Right cardiac atrium (tissue), 5 donors: ENCODE measurements at regions not wholly inside any gene's neighbourhood (a gene's known extent, or its start where the extent isn't known, plus 50 kb on each side); places are given as distances from the start of the nearest gene placed in this dataset.
"Not testable (repeated sequence)": the region's sequence is repeated elsewhere in the genome, so short reads cannot be mapped to it uniquely, and the experiment has no call there.

Source experiments
- ATAC-seq, 2 donors: fragments of 200-7000 bp; cut with Tn5 transposase; one replicate each; pipeline versions ENCODE4 v1.8.0 to v1.9.1; 2020; ENCODE audit warnings: moderate library complexity in 2 of 2, mild to moderate bottlenecking in 1 of 2
- DNase-seq, 3 donors: peaks; one replicate each; pipeline ENCODE4 v3.0.0-alpha.2; 2020
- H3K27ac ChIP-seq: one replicate; pipeline ENCODE4 v1.5.1; 2013; ENCODE audit warnings: mild to moderate bottlenecking, low read length, control low read depth, moderate library complexity
- H3K27me3 ChIP-seq: one replicate; pipeline ENCODE4 v1.6.1; 2013; ENCODE audit not compliant: control insufficient read depth, insufficient read depth
- H3K4me1 ChIP-seq: one replicate; pipeline ENCODE4 v1.6.1; 2013; ENCODE audit warnings: low read length; ENCODE audit not compliant: control insufficient read depth, insufficient read depth
- H3K4me3 ChIP-seq: one replicate; pipeline ENCODE4 v1.5.1; 2013; ENCODE audit warnings: low read length, control low read depth
- H3K9me3 ChIP-seq: one replicate; pipeline ENCODE4 v1.6.1; 2013; ENCODE audit warnings: low read length; ENCODE audit not compliant: control insufficient read depth
- WGBS: extraction: QIAGEN DNeasy Blood & Tissue Kit; methylation state at CpG from one replicate; pipeline ENCODE4 v1.1.7; 2013; 5-methylcytosine and 5-hydroxymethylcytosine counted together
- intact Hi-C, 4 donors: fragments of 100-400 bp; cut with DNase I; formaldehyde crosslinking; loops; one replicate each; pipeline versions ENCODE4 v1.11.0 to v1.14.0; 2022 to 2023
- donor health status: healthy with polysubstance abuse.
- donor health status: DM: no; HTN: yes; CAD: no.
- donor health status: DM: no; HTN: no; CAD: no.
- donor health status: DM: no; HTN: yes; CAD: no; lungs with severe emphysema.
- donor health status: DM: yes; HTN: yes; CAD: no.

DNA sequence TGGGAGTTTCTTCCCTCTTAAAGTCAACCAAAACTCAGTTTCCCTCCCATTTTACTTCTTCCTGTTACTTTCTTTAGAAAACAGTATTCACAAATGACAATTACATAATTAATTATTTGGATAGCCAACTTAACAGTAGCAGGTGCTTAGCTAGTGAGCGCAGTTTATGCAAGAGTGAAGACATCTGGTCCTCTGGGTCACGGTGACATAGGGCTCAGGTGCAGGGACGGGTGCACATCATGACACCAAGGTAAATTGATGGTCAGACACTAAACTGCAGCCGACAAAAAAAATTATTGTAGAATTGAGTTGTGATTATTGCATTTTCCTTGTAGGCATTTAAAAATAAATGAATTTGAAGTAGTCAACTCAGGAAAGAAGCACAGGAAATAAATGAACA is 142.0 kb upstream of the KCTD3 start:
- Histone ChIP-seq H3K27me3 (no peaks in the 10 kb centered on the region), H3K4me1 (no peaks in the 10 kb centered on the region), H3K9me3 (no peaks in the 10 kb centered on the region), H3K27ac (no peak overlapping the region), H3K4me3 (no peak overlapping the region)
- intact Hi-C loops: no loop called here
- no peak for DNase-seq
- ATAC-seq: no peak
- 84% methylated on average over 4 of the region's 4 CpGs for WGBS

DNA sequence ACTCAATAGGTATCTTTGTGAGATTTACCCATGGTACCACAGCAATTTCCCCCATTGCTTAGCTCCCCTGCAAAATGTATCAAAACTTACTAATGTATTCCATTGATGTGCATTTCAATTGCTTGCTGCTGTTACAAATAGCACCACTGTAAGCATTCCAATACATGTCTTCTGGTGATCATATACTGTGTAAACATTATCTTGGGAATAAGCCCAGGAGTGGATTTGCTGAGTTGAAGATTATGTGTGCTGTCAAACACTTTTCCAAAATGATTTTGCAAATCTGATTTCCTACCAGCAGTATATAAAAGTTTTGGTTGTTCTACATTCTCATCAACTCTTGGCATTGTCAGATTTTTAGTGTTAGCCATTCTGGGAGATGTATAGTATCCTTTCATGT is 141.0 kb upstream of the KCTD3 start:
- Histone ChIP-seq H3K9me3 (no peaks in the 10 kb centered on the region), H3K4me1 (no peaks in the 10 kb centered on the region), H3K27me3 (no peaks in the 10 kb centered on the region), H3K27ac (no peak overlapping the region), H3K4me3 (no peak overlapping the region)
- DNase-seq (no peak), ATAC-seq (no peak)
- intact Hi-C loops: no loop called here

DNA sequence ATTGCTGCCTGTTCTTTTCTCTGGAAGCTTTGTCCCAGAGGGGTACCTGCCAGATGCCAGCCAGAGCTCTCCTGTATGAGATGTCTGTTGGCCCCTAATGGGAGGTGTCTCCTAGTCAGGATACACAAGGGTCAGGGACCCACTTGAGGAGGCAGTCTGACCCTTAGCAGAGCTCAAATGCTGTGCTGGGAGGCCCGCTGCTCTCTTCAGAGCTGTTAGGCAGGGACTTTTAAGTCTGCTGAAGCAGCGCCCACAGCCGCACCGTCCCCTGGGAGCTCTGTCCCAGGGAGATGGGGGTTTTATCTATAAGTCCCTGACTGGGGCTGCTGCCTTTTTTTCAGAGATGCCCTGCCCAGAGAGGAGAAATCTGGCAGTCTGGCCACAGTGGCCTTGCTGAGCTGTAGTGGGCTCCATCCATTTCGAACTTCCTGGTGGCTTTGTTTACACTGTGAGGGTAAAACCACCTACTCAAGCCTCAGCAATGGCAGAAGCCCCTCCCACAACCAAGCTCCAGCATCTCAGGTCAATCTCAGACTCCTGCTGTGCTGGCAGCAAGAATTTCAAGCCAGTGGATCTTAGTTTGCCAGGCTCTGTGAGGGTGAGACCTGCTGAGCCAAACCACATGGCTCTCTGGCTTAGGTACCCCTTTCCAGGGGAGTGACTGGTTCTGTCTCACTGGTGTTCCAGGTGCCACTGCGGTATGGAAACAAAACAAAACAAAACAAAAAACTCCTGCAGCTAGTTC is 134.4 kb upstream of the KCTD3 start:
- H3K4me1 ChIP-seq, intact Hi-C loops, ATAC-seq, H3K4me3 ChIP-seq, DNase-seq, H3K9me3 ChIP-seq, H3K27me3 ChIP-seq, H3K27ac ChIP-seq: not testable (repeated sequence)
- 77% methylated on average over 6 of the region's 6 CpGs for WGBS

- intact Hi-C loops: no loop called here
- no peaks in the 10 kb centered on the region for H3K27me3 ChIP-seq
- DNase-seq: peak in 1 of 3 donors; percentile 33
Observed at GRCh38 chr1:215433237-215433636, 133.9 kb upstream of the KCTD3 start.

GRCh38 chr1:215439549-215439948 is 127.6 kb upstream of the KCTD3 start:
- Histone ChIP-seq H3K4me1 (no peaks in the 10 kb centered on the region), H3K9me3 (peaks cover 2% of the 10 kb centered on the region), H3K4me3 (no peak overlapping the region), H3K27ac (no peak overlapping the region), H3K27me3 (no peaks in the 10 kb centered on the region)
- ATAC-seq: no peak
- DNase-seq: no peak
- intact Hi-C loops: no loop called here

More at GRCh38 chr1:215433237-215433636, 133.9 kb upstream of the KCTD3 start:
- H3K4me1 ChIP-seq: no peaks in the 10 kb centered on the region
- no peak for ATAC-seq
- no peak overlapping the region for H3K4me3 ChIP-seq
- H3K9me3 ChIP-seq: peaks cover 2% of the 10 kb centered on the region
- H3K27ac ChIP-seq: no peak overlapping the region
- WGBS: 86% methylated on average over 8 of the region's 8 CpGs

- DNase-seq (no peak), ATAC-seq (no peak)
- WGBS: 91% methylated on average over 2 of the region's 2 CpGs
- Histone ChIP-seq H3K27me3 (no peaks in the 10 kb centered on the region), H3K9me3 (peaks cover 1% of the 10 kb centered on the region), H3K4me1 (no peaks in the 10 kb centered on the region), H3K27ac (no peak overlapping the region), H3K4me3 (no peak overlapping the region)
- intact Hi-C loops: no loop called here
Observed at GRCh38 chr1:215444715-215445414, 122.2 kb upstream of the KCTD3 start.

GRCh38 chr1:215448014-215448413 is 119.1 kb upstream of the KCTD3 start:
- DNase-seq, intact Hi-C loops, H3K9me3 ChIP-seq, H3K27me3 ChIP-seq, H3K4me1 ChIP-seq, ATAC-seq, H3K27ac ChIP-seq, H3K4me3 ChIP-seq: not testable (repeated sequence)
- WGBS: 72% methylated on average over 6 of the region's 6 CpGs

DNA sequence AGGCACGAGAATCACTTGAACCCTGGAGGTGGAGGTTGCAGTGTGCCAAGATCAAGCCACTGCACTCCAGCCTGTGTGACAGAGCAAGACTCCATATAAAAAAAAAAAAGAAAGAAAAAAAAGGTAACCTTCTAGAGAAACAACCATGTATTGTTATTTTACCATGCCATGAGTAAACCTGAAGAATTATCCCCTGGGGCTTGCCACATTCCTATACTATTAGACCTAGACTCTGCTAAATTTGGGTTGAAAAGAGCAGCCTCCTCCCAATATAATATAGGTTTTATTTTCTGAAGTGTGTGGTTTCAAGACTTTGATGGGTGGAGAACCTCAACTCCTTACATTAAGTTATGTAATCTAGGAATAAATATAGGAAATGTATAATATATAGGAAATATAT is 118.0 kb upstream of the KCTD3 start:
- H3K27ac ChIP-seq, H3K4me1 ChIP-seq, intact Hi-C loops, H3K9me3 ChIP-seq, H3K4me3 ChIP-seq, ATAC-seq, DNase-seq, H3K27me3 ChIP-seq: not testable (repeated sequence)
- 78% methylated on average over 1 of the region's 1 CpG for WGBS

DNA sequence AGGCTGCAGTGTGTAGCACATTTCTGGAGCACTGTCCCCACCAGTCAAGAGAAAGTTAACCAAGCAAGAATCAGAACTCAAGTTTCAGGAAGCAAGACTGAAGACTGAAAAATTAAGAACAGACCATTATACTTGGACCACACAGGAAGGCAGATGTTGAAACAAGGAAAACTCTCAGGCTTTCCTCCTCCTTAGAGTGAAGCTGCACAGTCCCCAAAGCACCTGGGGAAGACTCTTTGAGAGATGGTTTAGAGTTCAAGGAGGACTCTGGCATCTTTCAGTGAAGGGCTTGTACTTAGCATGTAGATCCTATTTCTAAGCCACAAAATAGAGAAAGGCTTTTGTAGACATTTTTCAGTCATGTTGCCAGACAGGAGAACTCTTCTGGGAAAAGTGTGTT is 113.7 kb upstream of the KCTD3 start:
- Histone ChIP-seq H3K4me1 (no peaks in the 10 kb centered on the region), H3K4me3 (no peak overlapping the region), H3K27me3 (no peaks in the 10 kb centered on the region), H3K27ac (no peak overlapping the region), H3K9me3 (no peaks in the 10 kb centered on the region)
- ATAC-seq (no peak), DNase-seq (no peak)
- intact Hi-C loops: no loop called here

DNA sequence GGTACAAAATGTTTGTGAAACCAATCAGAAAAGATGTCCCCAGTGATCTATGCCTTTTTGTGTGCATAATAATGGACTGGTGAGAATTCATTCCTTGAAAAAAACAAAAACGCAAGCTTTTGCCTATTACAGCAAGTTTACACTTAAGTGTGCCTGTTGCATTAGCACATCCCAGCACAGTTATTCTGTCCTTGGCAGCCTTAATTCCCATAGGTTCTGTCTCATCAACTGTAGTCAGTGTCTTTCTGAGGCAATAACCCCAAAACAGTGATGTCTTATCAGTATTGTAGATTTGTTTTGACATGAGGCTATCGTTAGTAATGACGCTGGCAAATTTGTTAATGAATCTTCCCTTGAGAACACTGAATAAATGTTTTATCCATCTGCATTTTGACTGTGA is 109.9 kb upstream of the KCTD3 start:
- intact Hi-C loops: no loop called here

GRCh38 chr1:215458104-215458503 is 109.0 kb upstream of the KCTD3 start:
- no peak overlapping the region for H3K4me3 ChIP-seq
- WGBS: 82% methylated on average over 6 of the region's 6 CpGs
- H3K27ac ChIP-seq: no peak overlapping the region
- no peaks in the 10 kb centered on the region for H3K27me3 ChIP-seq
- H3K4me1 ChIP-seq: no peaks in the 10 kb centered on the region
- intact Hi-C loops: no loop called here
- ATAC-seq (no peak), DNase-seq (no peak)
- no peaks in the 10 kb centered on the region for H3K9me3 ChIP-seq

More for the DNA sequence above, 109.9 kb upstream of the KCTD3 start:
- H3K9me3 ChIP-seq: no peaks in the 10 kb centered on the region
- H3K4me3 ChIP-seq: no peak overlapping the region
- H3K27me3 ChIP-seq: no peaks in the 10 kb centered on the region
- H3K4me1 ChIP-seq: no peaks in the 10 kb centered on the region
- no peak overlapping the region for H3K27ac ChIP-seq
- ATAC-seq (no peak), DNase-seq (no peak)
- WGBS: 85% methylated on average over 3 of the region's 3 CpGs
